ES-I3 (cell line): ENCODE measurements at regions not wholly inside any gene's neighbourhood (a gene's known extent, or its start where the extent isn't known, plus 50 kb on each side); places are given as distances from the start of the nearest gene placed in this dataset.
"Not testable (repeated sequence)": the region's sequence is repeated elsewhere in the genome, so short reads cannot be mapped to it uniquely, and the experiment has no call there.

ENCODE experiments used
- H3K36me3 ChIP-seq: 2 replicates; pipeline ENCODE4 v1.6.1; 2013; ENCODE audit warnings: mild to moderate bottlenecking, low read length, control low read depth, moderate library complexity; ENCODE audit not compliant: insufficient read depth
- H3K4me1 ChIP-seq: 2 replicates; pipeline ENCODE4 v1.6.1; 2013; ENCODE audit warnings: mild to moderate bottlenecking, control low read depth, low read length; ENCODE audit not compliant: insufficient read depth
- H3K9ac ChIP-seq: 2 replicates; pipeline ENCODE4 v1.6.1; 2013; ENCODE audit warnings: low read depth, mild to moderate bottlenecking, low read length, moderate library complexity
- H3K9me3 ChIP-seq: 2 replicates; pipeline ENCODE4 v1.6.1; 2013; ENCODE audit warnings: mild to moderate bottlenecking, low read length, moderate library complexity; ENCODE audit not compliant: control insufficient read depth, insufficient read depth

GRCh38 chr14:50026396-50026795 is 90.0 kb downstream of the VCPKMT start:
- Histone ChIP-seq H3K36me3 (no peaks in the 10 kb centered on the region), H3K9ac (no peak overlapping the region), H3K9me3 (no peaks in the 10 kb centered on the region), H3K4me1 (no peaks in the 10 kb centered on the region)

- Histone ChIP-seq H3K9ac (no peak overlapping the region), H3K9me3 (no peaks in the 10 kb centered on the region), H3K4me1 (no peaks in the 10 kb centered on the region), H3K36me3 (no peaks in the 10 kb centered on the region)
Observed at GRCh38 chr14:50027816-50028215, 88.6 kb downstream of the VCPKMT start.

- H3K9me3 ChIP-seq: no peaks in the 10 kb centered on the region
- H3K4me1 ChIP-seq: no peaks in the 10 kb centered on the region
- no peaks in the 10 kb centered on the region for H3K36me3 ChIP-seq
- no peak overlapping the region for H3K9ac ChIP-seq
Observed at GRCh38 chr14:50028458-50028857, 87.9 kb downstream of the VCPKMT start.

GRCh38 chr14:50030036-50030435 is 86.3 kb downstream of the VCPKMT start:
- no peaks in the 10 kb centered on the region for H3K9me3 ChIP-seq
- no peak overlapping the region for H3K9ac ChIP-seq
- no peaks in the 10 kb centered on the region for H3K4me1 ChIP-seq
- H3K36me3 ChIP-seq: no peaks in the 10 kb centered on the region

GRCh38 chr14:50030911-50031310 is 85.5 kb downstream of the VCPKMT start:
- H3K36me3 ChIP-seq, H3K9me3 ChIP-seq, H3K9ac ChIP-seq, H3K4me1 ChIP-seq: not testable (repeated sequence)

- Histone ChIP-seq H3K36me3 (no peaks in the 10 kb centered on the region), H3K9me3 (no peaks in the 10 kb centered on the region), H3K4me1 (no peaks in the 10 kb centered on the region), H3K9ac (no peak overlapping the region)
Observed at GRCh38 chr14:50031602-50032313, 84.6 kb downstream of the VCPKMT start.

GRCh38 chr14:50032462-50033167 is 83.8 kb downstream of the VCPKMT start:
- H3K9me3 ChIP-seq: not testable (repeated sequence)

GRCh38 chr14:50035214-50035613 is 81.2 kb downstream of the VCPKMT start:
- Histone ChIP-seq H3K36me3 (no peaks in the 10 kb centered on the region), H3K9ac (no peak overlapping the region), H3K9me3 (no peaks in the 10 kb centered on the region), H3K4me1 (no peaks in the 10 kb centered on the region; the same call in 1 of the 2 replicates)

More at GRCh38 chr14:50032462-50033167, 83.8 kb downstream of the VCPKMT start:
- H3K36me3 ChIP-seq, H3K4me1 ChIP-seq, H3K9ac ChIP-seq: not testable (repeated sequence)

GRCh38 chr14:50036211-50036610 is 80.2 kb downstream of the VCPKMT start:
- H3K9ac ChIP-seq: no peak overlapping the region
- peaks cover 4% of the 10 kb centered on the region; the same call in 1 of the 2 replicates for H3K4me1 ChIP-seq
- no peaks in the 10 kb centered on the region for H3K36me3 ChIP-seq
- no peaks in the 10 kb centered on the region for H3K9me3 ChIP-seq

- H3K4me1 ChIP-seq: peaks cover 4% of the 10 kb centered on the region; the same call in 1 of the 2 replicates
- no peaks in the 10 kb centered on the region for H3K36me3 ChIP-seq
- H3K9ac ChIP-seq: no peak overlapping the region
- no peaks in the 10 kb centered on the region for H3K9me3 ChIP-seq
Observed at GRCh38 chr14:50036637-50037036, 79.7 kb downstream of the VCPKMT start.

GRCh38 chr14:50037240-50037639 is 79.1 kb downstream of the VCPKMT start:
- H3K9me3 ChIP-seq: no peaks in the 10 kb centered on the region
- H3K4me1 ChIP-seq: peaks cover 4% of the 10 kb centered on the region; the same call in 1 of the 2 replicates
- no peaks in the 10 kb centered on the region for H3K36me3 ChIP-seq
- H3K9ac ChIP-seq: no peak overlapping the region

- Histone ChIP-seq H3K9ac (no peak overlapping the region), H3K4me1 (peaks cover 4% of the 10 kb centered on the region; the same call in 1 of the 2 replicates), H3K9me3 (no peaks in the 10 kb centered on the region), H3K36me3 (no peaks in the 10 kb centered on the region)
Observed at GRCh38 chr14:50037852-50038251, 78.5 kb downstream of the VCPKMT start.

GRCh38 chr14:50038398-50039119 is 77.8 kb downstream of the VCPKMT start:
- H3K36me3 ChIP-seq: no peaks in the 10 kb centered on the region
- H3K9ac ChIP-seq: no peak overlapping the region
- H3K4me1 ChIP-seq: peaks cover 4% of the 10 kb centered on the region; the same call in 1 of the 2 replicates
- no peaks in the 10 kb centered on the region; the same call in 1 of the 2 replicates for H3K9me3 ChIP-seq

GRCh38 chr14:50039120-50039517 is 77.3 kb downstream of the VCPKMT start:
- Histone ChIP-seq H3K4me1 (peaks cover 4% of the 10 kb centered on the region; the same call in 1 of the 2 replicates), H3K9me3 (no peaks in the 10 kb centered on the region; the same call in 1 of the 2 replicates), H3K9ac (no peak overlapping the region), H3K36me3 (no peaks in the 10 kb centered on the region)
